H54 (cell line): ENCODE measurements at regions not wholly inside any gene's neighbourhood (a gene's known extent, or its start where the extent isn't known, plus 50 kb on each side); places are given as distances from the start of the nearest gene placed in this dataset.
A peak's percentile ranks its signal among the peaks of the same experiment; 100 is the strongest.
"Not testable (repeated sequence)": the region's sequence is repeated elsewhere in the genome, so short reads cannot be mapped to it uniquely, and the experiment has no call there.

ENCODE experiments used
- DNase-seq: peaks from one replicate; pipeline ENCODE4 v3.0.0; 2011; ENCODE audit warnings: low spot score, mixed read lengths; ENCODE audit not compliant: insufficient read length
- FAIRE-seq: peaks from 3 replicates; lab custom pipeline; 2011; peaks lifted over from hg19 to GRCh38; lab: Jason Lieb, UNC
- POLR2A ChIP-seq: IDR thresholded peaks from 2 replicates; pipeline ENCODE4 v1.6.1; 2011; ENCODE audit warnings: low read depth, mild to moderate bottlenecking, low read length

DNA sequence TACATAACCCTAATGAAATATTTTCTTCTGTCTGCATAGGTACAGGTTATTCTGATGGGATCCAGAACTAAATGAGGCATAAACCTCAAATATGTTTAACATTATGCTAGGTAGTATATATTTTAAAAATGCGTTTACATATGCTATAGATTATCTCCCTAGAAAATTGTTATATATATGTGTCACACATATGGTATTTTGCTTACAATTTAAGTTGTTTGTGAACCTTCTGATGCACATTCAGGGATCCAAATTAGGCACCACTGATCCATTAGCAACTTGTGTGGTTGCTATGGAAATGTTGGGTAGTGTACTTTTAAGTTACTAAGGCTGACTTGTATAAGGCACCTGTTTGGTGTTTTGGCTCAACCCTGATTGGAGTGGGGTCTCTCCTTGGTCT lies 456.7 kb downstream of the AEBP2 start:
- FAIRE-seq: no peak
- no peak for TF ChIP-seq POLR2A
- no peak for DNase-seq

DNA sequence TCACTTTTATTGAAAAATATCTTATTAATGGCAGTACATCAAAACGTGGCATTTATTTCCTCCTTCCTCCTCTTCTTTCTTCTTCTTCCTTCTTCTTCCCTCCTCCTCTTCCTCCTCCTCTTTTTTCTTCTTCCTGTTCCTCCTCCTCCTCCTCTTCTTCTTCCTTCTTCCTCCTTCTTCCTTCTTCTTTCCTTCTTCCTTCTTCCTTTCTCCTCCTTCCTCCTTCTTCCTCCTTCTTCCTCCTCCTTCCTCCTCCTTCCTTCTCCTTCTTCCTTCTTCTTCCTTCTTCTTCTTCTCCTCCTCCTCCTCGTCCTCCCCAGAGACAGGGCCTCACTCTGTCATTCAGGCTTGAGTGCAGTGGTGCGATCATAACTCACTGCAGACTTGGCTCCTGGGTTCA lies 457.2 kb downstream of the AEBP2 start:
- no peak for TF ChIP-seq POLR2A
- FAIRE-seq: no peak
- no peak for DNase-seq

DNA sequence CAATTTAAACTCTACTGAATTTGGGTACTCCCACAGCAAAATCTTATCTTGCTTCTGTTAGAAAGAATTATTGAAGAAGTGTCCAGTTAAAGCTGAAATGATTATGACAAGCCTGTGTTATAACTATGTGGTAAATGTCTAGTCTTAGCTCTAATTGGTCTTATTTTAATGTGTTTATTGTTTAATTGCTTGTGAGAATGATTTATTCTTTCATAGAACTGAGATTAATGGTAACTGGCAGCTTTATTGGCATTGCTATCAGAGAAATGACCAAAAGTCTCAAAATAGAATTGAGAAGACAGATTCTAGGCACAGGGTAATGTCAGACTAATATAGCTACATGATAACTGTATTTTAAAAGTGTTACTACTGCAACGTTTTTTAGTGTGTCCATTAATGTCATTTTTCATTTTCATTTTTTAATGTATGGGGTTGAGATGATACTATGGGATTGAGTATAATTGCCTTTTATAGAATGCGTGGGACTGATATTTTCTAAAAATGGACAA lies 458.7 kb downstream of the AEBP2 start:
- DNase-seq: no peak
- no peak for TF ChIP-seq POLR2A
- FAIRE-seq: no peak

GRCh38 chr12:19901841-19902240 lies 462.5 kb downstream of the AEBP2 start:
- FAIRE-seq (no peak), DNase-seq (no peak)
- TF ChIP-seq POLR2A: no peak

GRCh38 chr12:19904819-19905218 lies 463.5 kb upstream of the PDE3A start:
- TF ChIP-seq POLR2A: no peak
- FAIRE-seq (no peak), DNase-seq (no peak)

- DNase-seq (no peak), FAIRE-seq (no peak)
- TF ChIP-seq POLR2A: no peak
Observed at GRCh38 chr12:19908830-19909229, 459.5 kb upstream of the PDE3A start.

- DNase-seq (no peak), FAIRE-seq (no peak)
- no peak for TF ChIP-seq POLR2A
Observed at GRCh38 chr12:19909418-19909817, 458.9 kb upstream of the PDE3A start.

GRCh38 chr12:19910681-19911080 lies 457.7 kb upstream of the PDE3A start:
- DNase-seq: no peak
- no peak for TF ChIP-seq POLR2A
- FAIRE-seq: no peak

DNA sequence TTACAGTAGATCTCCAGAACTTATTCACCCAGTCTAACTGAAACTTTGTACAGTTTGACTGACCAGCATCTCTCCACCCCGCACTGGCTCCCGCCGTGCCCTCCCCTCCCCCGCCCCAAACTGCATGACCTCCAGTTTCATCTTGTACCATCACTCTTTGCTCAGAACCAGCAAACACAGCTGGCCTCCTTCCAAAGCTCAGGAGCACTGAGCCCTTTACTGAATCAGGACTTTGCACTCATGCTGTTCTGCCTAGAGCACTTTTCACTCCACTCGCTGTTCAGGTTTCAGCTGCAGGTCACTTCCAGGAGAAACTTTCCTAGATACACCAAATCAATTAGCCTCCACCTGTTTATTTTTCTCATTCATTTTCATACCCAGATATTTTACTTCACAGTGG lies 455.3 kb upstream of the PDE3A start:
- FAIRE-seq: no peak
- no peak for DNase-seq
- TF ChIP-seq POLR2A: no peak

DNA sequence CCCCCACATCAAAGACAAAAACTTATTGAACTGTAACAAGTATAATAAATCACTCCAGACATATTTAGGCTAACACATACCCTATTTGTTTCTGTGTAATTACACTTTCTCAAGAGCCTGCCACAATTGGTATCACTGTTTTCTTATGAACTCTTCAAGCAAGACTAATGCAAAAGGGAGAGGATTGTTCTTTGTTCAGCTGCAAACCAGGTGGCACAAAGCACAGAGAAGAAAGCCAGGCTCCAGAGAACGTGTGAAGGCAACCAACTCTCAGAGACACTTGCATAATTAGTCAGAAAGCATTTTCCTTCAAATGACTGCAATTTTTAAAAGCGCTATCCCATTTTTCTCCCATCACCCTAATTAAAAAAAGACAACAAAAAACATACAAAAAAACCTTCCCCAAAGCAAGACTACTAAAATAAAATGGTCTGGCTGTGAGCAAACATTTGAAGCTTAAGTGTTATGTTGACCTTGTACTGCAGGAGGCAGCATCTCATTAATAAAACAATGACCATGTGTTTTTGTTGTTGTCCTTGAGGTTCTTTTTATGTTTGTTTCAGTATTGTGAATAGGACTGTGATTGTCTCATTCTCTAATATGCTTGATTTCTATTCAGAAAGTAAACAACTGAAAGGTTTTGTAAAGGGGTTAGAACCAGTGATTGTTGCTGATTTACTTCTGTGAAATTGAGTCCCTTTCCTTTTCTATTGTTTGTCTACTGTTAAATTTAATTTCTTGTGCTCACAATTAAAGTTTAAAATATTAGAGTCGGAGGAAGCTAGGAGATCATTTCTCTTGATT lies 452.7 kb upstream of the PDE3A start:
- FAIRE-seq: peak; percentile 50
- DNase-seq: no peak
- no peak for TF ChIP-seq POLR2A

DNA sequence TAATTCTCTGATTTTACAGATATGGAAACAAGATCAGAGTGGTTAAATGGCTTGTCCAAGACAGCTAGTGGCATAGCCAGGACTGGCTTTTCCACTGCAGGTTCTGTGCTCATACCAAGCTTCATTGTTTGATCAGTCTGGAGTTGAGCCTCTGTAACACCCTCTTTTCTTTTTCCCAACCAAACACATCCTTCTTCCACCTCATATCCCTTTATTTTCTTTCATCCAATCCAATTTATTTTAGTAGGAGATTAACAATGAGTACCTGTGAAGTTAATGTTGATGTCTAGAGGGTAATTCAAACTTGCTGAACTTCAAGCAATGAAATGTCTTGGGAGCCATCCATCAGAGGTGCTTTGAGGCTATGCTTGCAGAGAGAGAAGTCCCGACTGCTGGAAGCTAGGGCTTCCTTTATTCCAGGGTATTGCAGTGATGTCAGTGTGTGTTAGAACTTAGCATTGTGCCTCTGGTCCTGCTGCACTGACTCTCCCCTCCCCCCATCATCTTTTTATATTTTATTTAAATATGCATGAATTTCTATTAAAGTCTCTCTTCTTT lies 452.1 kb upstream of the PDE3A start:
- no peak for FAIRE-seq
- no peak for TF ChIP-seq POLR2A
- DNase-seq: no peak

DNA sequence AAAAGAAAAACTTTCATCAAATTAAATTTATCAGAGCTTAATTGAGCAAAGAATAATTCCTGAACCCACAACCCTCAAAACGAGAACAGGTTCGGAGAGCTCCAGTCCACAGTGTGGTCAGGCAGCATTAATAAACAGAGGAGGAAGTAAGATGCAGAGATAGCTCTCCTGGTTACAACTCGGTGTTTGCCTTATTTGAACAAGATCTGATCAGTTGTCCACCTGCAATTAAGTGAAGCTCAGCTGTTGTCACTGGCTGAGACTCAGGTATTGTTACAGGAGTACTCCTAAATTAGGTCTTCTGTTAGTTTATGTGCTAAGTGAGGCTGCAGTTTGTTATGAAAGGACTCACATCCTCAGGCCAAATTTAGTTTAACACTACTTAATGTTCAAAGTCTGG lies 451.4 kb upstream of the PDE3A start:
- TF ChIP-seq POLR2A: no peak

GRCh38 chr12:19921716-19922115 lies 446.6 kb upstream of the PDE3A start:
- FAIRE-seq, DNase-seq: not testable (repeated sequence)

More for the DNA sequence above, 451.4 kb upstream of the PDE3A start:
- no peak for DNase-seq
- no peak for FAIRE-seq

DNA sequence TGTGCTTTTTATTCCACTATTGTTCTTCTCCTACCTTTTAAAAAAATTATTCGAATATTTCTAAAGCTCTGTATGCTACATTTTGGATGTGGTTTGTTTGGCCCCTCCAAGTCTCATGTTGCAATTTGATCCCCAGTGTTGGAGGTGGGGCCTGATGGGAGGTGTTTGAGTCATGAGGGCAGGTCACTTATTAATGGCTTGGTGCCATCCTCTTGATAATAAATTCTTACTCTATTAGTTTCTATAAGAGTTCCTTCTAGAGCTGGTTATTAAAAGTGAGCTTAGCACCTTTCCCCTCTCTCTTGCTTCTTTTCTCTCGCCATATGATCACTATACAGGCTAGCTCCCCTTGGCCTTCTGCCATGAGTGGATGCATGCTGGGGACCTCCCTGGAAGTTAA lies 445.6 kb upstream of the PDE3A start:
- TF ChIP-seq POLR2A: no peak
- DNase-seq (no peak), FAIRE-seq (no peak)

DNA sequence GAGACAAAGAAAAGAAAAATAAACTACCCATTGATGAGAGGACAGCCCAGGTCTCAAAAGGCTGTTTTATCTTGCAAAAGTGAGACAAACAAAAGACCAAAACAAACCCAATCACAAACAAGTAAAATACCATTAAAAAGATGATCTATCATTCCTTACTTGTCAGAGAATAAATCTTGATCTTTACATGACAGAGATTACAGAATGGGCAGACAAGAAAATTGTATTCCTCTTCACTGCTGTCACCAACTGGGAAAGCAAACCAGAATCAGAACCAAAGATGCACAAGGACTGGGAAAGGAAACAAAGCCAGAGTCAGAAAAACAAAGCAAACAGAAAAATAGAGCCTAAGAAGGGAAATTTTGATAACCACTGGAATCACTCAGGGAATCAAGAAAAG lies 444.0 kb upstream of the PDE3A start:
- FAIRE-seq: no peak
- no peak for TF ChIP-seq POLR2A
- no peak for DNase-seq
